Stomach smooth muscle (tissue), 2 donors: ENCODE measurements at regions not wholly inside any gene's neighbourhood (a gene's known extent, or its start where the extent isn't known, plus 50 kb on each side); places are given as distances from the start of the nearest gene placed in this dataset.

Experiments used
- H3K27ac ChIP-seq: one replicate; pipeline ENCODE4 v1.7.0; 2013; ENCODE audit warnings: mild to moderate bottlenecking, low read length, inconsistent platforms
- H3K27me3 ChIP-seq, 2 donors: one replicate each; pipeline ENCODE4 v1.7.0; 2013; ENCODE audit warnings: low read length in 2 of 2; ENCODE audit not compliant: insufficient read depth in 2 of 2, control insufficient read depth in 1 of 2
- H3K36me3 ChIP-seq, 2 donors: one replicate each; pipeline ENCODE4 v1.7.0; 2013; ENCODE audit warnings: low read length in 2 of 2; ENCODE audit not compliant: control insufficient read depth in 2 of 2, insufficient read depth in 2 of 2
- H3K4me1 ChIP-seq: one replicate; pipeline ENCODE4 v1.7.0; 2013; ENCODE audit warnings: low read length; ENCODE audit not compliant: control insufficient read depth, insufficient read depth
- H3K4me3 ChIP-seq, 2 donors: one replicate each; pipeline ENCODE4 v1.7.0; 2013; ENCODE audit warnings: low read length in 2 of 2
- H3K9ac ChIP-seq, 2 donors: one replicate each; pipeline ENCODE4 v1.7.0; 2013; ENCODE audit warnings: low read length in 2 of 2, mild to moderate bottlenecking in 1 of 2
- H3K9me3 ChIP-seq, 2 donors: one replicate each; pipeline ENCODE4 v1.7.0; 2013; ENCODE audit warnings: low read length in 2 of 2; ENCODE audit not compliant: control insufficient read depth in 2 of 2
- donor health status: healthy.
- donor health status: Pancreatic carcinoma.

- Histone ChIP-seq H3K9ac (no peak overlapping the region), H3K4me3 (no peak overlapping the region), H3K27me3 (peaks cover 4 to 6% of the 10 kb centered on the region in 2 donors), H3K4me1 (no peaks in the 10 kb centered on the region), H3K9me3 (no peaks in the 10 kb centered on the region), H3K36me3 (no peaks in the 10 kb centered on the region), H3K27ac (no peak overlapping the region)
These were observed 501.6 kb downstream of the VRK1 start for GRCh38 chr14:97298736-97299135.

- H3K27ac ChIP-seq, result no peak overlapping the region
- no peaks in the 10 kb centered on the region for H3K9me3 ChIP-seq
- peaks cover 4 to 6% of the 10 kb centered on the region in 2 donors for H3K27me3 ChIP-seq
- H3K4me1 ChIP-seq, result no peaks in the 10 kb centered on the region
- H3K9ac ChIP-seq, result no peak overlapping the region
- H3K36me3 ChIP-seq, result no peaks in the 10 kb centered on the region
- no peak overlapping the region for H3K4me3 ChIP-seq
These were observed 502.5 kb downstream of the VRK1 start for GRCh38 chr14:97299661-97300060.

GRCh38 chr14:97301931-97302559, 504.9 kb downstream of the VRK1 start:
- Histone ChIP-seq H3K9ac (no peak overlapping the region), H3K27me3 (peaks cover 3 to 4% of the 10 kb centered on the region in 2 donors), H3K4me3 (no peak overlapping the region)

GRCh38 chr14:97306133-97306759, 509.1 kb downstream of the VRK1 start:
- H3K27me3 ChIP-seq, result peaks cover 0 to 2% of the 10 kb centered on the region in 2 donors
- no peak overlapping the region for H3K9ac ChIP-seq
- no peaks in the 10 kb centered on the region for H3K36me3 ChIP-seq
- no peaks in the 10 kb centered on the region for H3K4me1 ChIP-seq
- H3K4me3 ChIP-seq, result no peak overlapping the region
- no peak overlapping the region for H3K27ac ChIP-seq
- H3K9me3 ChIP-seq, result no peaks in the 10 kb centered on the region

More at GRCh38 chr14:97301931-97302559, 504.9 kb downstream of the VRK1 start:
- H3K27ac ChIP-seq, result no peak overlapping the region
- no peaks in the 10 kb centered on the region for H3K9me3 ChIP-seq
- no peaks in the 10 kb centered on the region for H3K36me3 ChIP-seq
- no peaks in the 10 kb centered on the region for H3K4me1 ChIP-seq

GRCh38 chr14:97306760-97307246, 509.6 kb downstream of the VRK1 start:
- Histone ChIP-seq H3K27me3 (peaks cover 0 to 2% of the 10 kb centered on the region in 2 donors), H3K9ac (no peak overlapping the region), H3K27ac (no peak overlapping the region), H3K4me1 (no peaks in the 10 kb centered on the region), H3K4me3 (no peak overlapping the region), H3K9me3 (no peaks in the 10 kb centered on the region), H3K36me3 (no peaks in the 10 kb centered on the region)

- no peaks in the 10 kb centered on the region for H3K36me3 ChIP-seq
- H3K4me1 ChIP-seq, result no peaks in the 10 kb centered on the region
- H3K9me3 ChIP-seq, result peaks cover 0 to 7% of the 10 kb centered on the region in 2 donors
- H3K27me3 ChIP-seq, result peaks cover 0 to 2% of the 10 kb centered on the region in 2 donors
- no peak overlapping the region for H3K4me3 ChIP-seq
- no peak overlapping the region for H3K9ac ChIP-seq
- no peak overlapping the region for H3K27ac ChIP-seq
These were observed 514.2 kb downstream of the VRK1 start for GRCh38 chr14:97311411-97311810.

GRCh38 chr14:97312910-97313309, 515.7 kb downstream of the VRK1 start:
- H3K36me3 ChIP-seq, result no peaks in the 10 kb centered on the region
- H3K4me1 ChIP-seq, result no peaks in the 10 kb centered on the region
- no peak overlapping the region for H3K9ac ChIP-seq
- H3K9me3 ChIP-seq, result peaks cover 0 to 7% of the 10 kb centered on the region in 2 donors
- peaks cover 0 to 2% of the 10 kb centered on the region in 2 donors for H3K27me3 ChIP-seq
- H3K4me3 ChIP-seq, result no peak overlapping the region
- no peak overlapping the region for H3K27ac ChIP-seq

GRCh38 chr14:97315790-97316189, 518.6 kb downstream of the VRK1 start:
- H3K9me3 ChIP-seq, result peaks cover 0 to 7% of the 10 kb centered on the region in 2 donors
- no peak overlapping the region for H3K4me3 ChIP-seq
- H3K9ac ChIP-seq, result no peak overlapping the region
- no peak overlapping the region for H3K27ac ChIP-seq
- no peaks in the 10 kb centered on the region for H3K4me1 ChIP-seq
- no peaks in the 10 kb centered on the region for H3K27me3 ChIP-seq
- no peaks in the 10 kb centered on the region for H3K36me3 ChIP-seq

- Histone ChIP-seq H3K27ac (no peak overlapping the region), H3K4me1 (no peaks in the 10 kb centered on the region), H3K36me3 (no peaks in the 10 kb centered on the region), H3K4me3 (no peak overlapping the region), H3K9ac (no peak overlapping the region), H3K27me3 (no peaks in the 10 kb centered on the region), H3K9me3 (peaks cover 0 to 6% of the 10 kb centered on the region in 2 donors)
These were observed 521.2 kb downstream of the VRK1 start for GRCh38 chr14:97318380-97318779.

- no peaks in the 10 kb centered on the region for H3K4me1 ChIP-seq
- no peak overlapping the region for H3K27ac ChIP-seq
- no peaks in the 10 kb centered on the region for H3K36me3 ChIP-seq
- no peaks in the 10 kb centered on the region for H3K27me3 ChIP-seq
- no peak overlapping the region for H3K4me3 ChIP-seq
- H3K9ac ChIP-seq, result no peak overlapping the region
- peaks cover 0 to 6% of the 10 kb centered on the region in 2 donors for H3K9me3 ChIP-seq
These were observed 522.5 kb downstream of the VRK1 start for GRCh38 chr14:97319691-97320090.

GRCh38 chr14:97328743-97329142, 531.6 kb downstream of the VRK1 start:
- no peak overlapping the region for H3K9ac ChIP-seq
- no peak overlapping the region for H3K27ac ChIP-seq
- peaks cover 0 to 10% of the 10 kb centered on the region in 2 donors for H3K9me3 ChIP-seq
- H3K4me1 ChIP-seq, result no peaks in the 10 kb centered on the region
- no peaks in the 10 kb centered on the region for H3K27me3 ChIP-seq
- no peak overlapping the region for H3K4me3 ChIP-seq
- no peaks in the 10 kb centered on the region for H3K36me3 ChIP-seq
